HL-60 (cell line): ENCODE measurements at regions not wholly inside any gene's neighbourhood (a gene's known extent, or its start where the extent isn't known, plus 50 kb on each side); places are given as distances from the start of the nearest gene placed in this dataset.

Source experiments
- GABPA ChIP-seq: IDR thresholded peaks from 2 replicates; pipeline ENCODE4 v1.6.1; 2012; ENCODE audit warnings: low read depth
- POLR2AphosphoS5 ChIP-seq: IDR thresholded peaks from 2 replicates; pipeline ENCODE4 v1.6.1; 2012; ENCODE audit warnings: low read depth
- REST ChIP-seq: IDR thresholded peaks from 2 replicates; pipeline ENCODE4 v1.6.1; 2012; ENCODE audit warnings: low read depth; ENCODE audit not compliant: insufficient replicate concordance
- SPI1 ChIP-seq: IDR thresholded peaks from 2 replicates; pipeline ENCODE4 v1.6.1; 2012; ENCODE audit warnings: low read depth, mild to moderate bottlenecking, borderline replicate concordance
- TF ChIP-seq, protein P1 (sequence below): IDR thresholded peaks from one replicate; pipeline ENCODE4 v1.5.1; 2011; ENCODE audit warnings: low read length, control low read depth, inconsistent platforms; ENCODE audit not compliant: insufficient read depth

GRCh38 chr13:53342623-53343360 is 314.2 kb downstream of the OLFM4 start:
- TF ChIP-seq, protein P1, sequence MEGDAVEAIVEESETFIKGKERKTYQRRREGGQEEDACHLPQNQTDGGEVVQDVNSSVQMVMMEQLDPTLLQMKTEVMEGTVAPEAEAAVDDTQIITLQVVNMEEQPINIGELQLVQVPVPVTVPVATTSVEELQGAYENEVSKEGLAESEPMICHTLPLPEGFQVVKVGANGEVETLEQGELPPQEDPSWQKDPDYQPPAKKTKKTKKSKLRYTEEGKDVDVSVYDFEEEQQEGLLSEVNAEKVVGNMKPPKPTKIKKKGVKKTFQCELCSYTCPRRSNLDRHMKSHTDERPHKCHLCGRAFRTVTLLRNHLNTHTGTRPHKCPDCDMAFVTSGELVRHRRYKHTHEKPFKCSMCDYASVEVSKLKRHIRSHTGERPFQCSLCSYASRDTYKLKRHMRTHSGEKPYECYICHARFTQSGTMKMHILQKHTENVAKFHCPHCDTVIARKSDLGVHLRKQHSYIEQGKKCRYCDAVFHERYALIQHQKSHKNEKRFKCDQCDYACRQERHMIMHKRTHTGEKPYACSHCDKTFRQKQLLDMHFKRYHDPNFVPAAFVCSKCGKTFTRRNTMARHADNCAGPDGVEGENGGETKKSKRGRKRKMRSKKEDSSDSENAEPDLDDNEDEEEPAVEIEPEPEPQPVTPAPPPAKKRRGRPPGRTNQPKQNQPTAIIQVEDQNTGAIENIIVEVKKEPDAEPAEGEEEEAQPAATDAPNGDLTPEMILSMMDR: no peak
- TF ChIP-seq REST (no peak), POLR2AphosphoS5 (no peak), GABPA (no peak), SPI1 (no peak)
